ENCODE measurements at regions not wholly inside any gene's neighbourhood (a gene's known extent, or its start where the extent isn't known, plus 50 kb on each side); places are given as distances from the start of the nearest gene placed in this dataset.

DNA sequence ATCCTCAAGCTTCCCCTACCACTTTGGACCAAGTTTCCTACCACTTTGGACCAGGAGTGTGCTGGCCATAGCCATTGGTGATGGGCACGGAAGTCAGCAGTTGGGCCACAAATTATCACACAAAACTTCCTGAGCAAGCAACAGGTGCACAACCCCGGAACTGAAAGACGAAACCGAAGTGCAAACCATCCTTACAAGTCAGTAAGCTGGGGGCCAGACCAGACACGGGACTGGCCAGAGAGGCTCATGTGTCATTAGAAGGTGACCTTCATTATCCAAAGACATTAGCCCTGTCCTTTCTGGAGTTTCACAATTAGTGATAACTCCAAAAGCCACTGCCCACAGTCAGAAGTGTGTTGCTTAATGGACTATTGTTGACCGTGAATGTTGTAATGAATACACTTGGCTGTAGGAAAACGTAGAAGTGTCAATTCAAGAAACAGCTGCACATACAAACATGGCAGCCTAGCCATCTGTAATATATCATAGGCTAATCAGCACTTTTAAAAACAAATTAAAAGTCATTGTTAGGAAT, 244.1 kb upstream of the IRS2 start:
- Mint-ChIP-seq H3K36me3 (ENCODE audit: low read depth) (no peaks in the 10 kb centered on the region), H3K27ac (no peak overlapping the region), H3K4me1 (no peaks in the 10 kb centered on the region), H3K27me3 (ENCODE audit: low read depth) (no peaks in the 10 kb centered on the region), H3K9me3 (no peaks in the 10 kb centered on the region), H3K4me3 (no peak overlapping the region)
- TF ChIP-seq, protein P1, sequence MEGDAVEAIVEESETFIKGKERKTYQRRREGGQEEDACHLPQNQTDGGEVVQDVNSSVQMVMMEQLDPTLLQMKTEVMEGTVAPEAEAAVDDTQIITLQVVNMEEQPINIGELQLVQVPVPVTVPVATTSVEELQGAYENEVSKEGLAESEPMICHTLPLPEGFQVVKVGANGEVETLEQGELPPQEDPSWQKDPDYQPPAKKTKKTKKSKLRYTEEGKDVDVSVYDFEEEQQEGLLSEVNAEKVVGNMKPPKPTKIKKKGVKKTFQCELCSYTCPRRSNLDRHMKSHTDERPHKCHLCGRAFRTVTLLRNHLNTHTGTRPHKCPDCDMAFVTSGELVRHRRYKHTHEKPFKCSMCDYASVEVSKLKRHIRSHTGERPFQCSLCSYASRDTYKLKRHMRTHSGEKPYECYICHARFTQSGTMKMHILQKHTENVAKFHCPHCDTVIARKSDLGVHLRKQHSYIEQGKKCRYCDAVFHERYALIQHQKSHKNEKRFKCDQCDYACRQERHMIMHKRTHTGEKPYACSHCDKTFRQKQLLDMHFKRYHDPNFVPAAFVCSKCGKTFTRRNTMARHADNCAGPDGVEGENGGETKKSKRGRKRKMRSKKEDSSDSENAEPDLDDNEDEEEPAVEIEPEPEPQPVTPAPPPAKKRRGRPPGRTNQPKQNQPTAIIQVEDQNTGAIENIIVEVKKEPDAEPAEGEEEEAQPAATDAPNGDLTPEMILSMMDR (IDR thresholded peaks at IDR 0.05; ENCODE audit: unreplicated experiment in 3 of 3), result no peak

DNA sequence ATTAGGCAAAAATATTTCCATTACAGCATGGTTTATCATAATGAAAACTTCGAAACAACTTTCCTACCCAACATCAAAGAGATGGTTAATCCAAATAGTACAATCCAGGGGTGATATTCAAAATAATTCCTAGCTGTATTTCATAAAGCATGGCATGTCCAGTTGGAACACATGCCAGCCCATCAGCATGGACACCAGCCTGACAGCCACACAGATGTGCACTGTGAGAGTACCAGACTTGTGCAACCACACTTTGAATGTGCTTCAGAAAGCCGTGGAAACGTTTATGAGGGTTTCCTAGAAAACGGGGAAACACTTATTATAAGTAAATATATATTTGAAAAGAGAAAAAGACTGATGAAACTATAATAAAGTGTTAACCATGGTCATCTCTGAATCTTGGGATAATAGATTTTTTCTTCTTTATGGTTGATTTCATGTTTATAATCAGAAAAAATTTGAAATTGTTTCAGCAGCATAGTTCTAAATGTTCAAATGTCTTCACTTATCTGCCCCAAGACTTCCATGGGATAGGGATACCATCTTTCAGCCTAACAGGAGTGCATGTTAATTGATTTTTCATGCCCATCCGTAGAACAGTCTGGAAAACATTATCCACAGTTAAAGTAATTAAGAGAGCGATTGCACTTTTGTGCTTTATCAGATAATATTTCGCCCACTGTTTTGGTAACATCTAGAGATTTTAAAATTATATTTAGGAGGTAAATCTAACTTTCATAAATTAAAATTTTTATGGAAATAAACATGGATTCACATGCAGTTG, 242.6 kb upstream of the IRS2 start:
- TF ChIP-seq, protein P1 (IDR thresholded peaks at IDR 0.05; ENCODE audit: unreplicated experiment in 3 of 3), result no peak
- Mint-ChIP-seq H3K36me3 (ENCODE audit: low read depth) (no peaks in the 10 kb centered on the region), H3K27ac (no peak overlapping the region), H3K27me3 (ENCODE audit: low read depth) (no peaks in the 10 kb centered on the region), H3K9me3 (peaks cover 2% of the 10 kb centered on the region), H3K4me3 (no peak overlapping the region), H3K4me1 (no peaks in the 10 kb centered on the region)

DNA sequence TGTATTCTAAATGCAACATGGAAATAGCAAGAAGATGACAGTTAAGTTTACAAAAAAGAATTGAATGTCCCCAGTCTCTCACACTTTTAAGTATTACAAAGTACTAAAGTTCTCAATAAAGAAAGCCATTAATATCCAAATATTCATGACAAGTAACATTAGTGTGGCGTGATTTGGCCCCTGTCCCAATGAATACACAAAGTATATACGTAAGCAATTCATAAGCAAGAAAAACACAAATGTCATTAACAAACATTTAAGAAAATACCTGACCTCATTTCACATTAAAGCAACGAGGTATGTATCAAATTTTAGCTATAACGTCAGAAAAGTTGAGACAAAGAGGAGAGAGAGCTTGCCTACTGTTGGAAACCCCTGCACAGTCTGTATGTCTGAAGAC, 241.9 kb upstream of the IRS2 start:
- H3K9me3 Mint-ChIP-seq, result peaks cover 2% of the 10 kb centered on the region
- no peaks in the 10 kb centered on the region for H3K4me1 Mint-ChIP-seq
- no peaks in the 10 kb centered on the region for H3K36me3 Mint-ChIP-seq (ENCODE audit: low read depth)
- no peak overlapping the region for H3K4me3 Mint-ChIP-seq
- no peak overlapping the region for H3K27ac Mint-ChIP-seq
- no peaks in the 10 kb centered on the region for H3K27me3 Mint-ChIP-seq (ENCODE audit: low read depth)
- TF ChIP-seq, protein P1 (IDR thresholded peaks at IDR 0.05; ENCODE audit: unreplicated experiment in 3 of 3), result no peak

DNA sequence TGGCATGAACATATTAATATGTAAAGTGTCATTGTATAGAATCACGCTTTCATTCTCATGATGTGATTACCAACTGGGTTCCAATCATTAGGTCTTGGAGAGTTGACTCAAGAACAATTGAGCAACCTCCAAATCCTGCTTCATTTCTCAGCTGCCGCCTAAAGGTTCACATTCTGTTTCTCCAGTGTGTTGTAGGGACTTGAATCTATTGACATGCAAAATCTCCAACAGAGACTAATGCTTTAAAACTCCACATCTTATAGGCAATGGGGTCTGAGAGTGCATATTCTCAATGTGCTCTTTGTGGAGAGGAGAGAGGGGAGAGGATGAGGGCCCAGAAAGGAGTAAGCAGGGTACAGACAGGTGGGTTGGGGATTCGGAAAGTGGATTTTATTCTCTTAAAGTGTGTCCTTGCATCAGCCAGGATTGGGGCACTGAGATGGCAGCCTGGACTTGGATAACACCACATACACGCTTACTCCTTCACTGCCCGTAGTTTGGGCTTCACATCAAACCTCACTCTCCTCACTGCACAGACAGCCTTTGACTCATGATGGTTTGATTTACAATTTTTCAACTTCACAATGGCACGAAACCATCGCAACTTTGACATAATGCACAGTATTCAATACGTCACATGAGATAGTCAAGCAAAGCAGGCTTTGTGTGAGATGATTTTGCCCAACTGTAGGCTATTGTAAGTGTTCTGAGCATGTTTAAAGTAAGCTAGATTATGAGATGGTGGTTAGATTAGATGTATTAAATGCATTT, 241.3 kb upstream of the IRS2 start:
- Mint-ChIP-seq H3K4me3 (no peak overlapping the region), H3K27ac (no peak overlapping the region), H3K4me1 (no peaks in the 10 kb centered on the region), H3K9me3 (peaks cover 2% of the 10 kb centered on the region), H3K27me3 (ENCODE audit: low read depth) (no peaks in the 10 kb centered on the region), H3K36me3 (ENCODE audit: low read depth) (no peaks in the 10 kb centered on the region)
- TF ChIP-seq, protein P1 (IDR thresholded peaks at IDR 0.05; ENCODE audit: unreplicated experiment in 3 of 3), result no peak

DNA sequence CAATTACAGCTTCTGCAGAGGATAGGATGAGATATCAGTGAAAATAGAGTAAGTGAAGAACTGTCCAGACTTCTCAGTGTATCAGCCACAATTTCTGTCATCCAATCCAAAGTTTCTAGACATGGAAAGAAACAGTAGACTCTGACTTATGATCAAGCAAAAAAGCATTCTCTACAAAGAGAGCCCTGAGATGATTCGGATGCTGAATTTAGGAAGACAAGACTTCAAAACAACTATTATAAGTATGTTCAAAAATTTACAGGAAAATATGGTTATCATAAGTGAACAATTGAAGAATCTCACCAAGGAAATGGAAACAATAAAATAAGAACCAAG, 238.2 kb upstream of the IRS2 start:
- Mint-ChIP-seq H3K9me3 (peaks cover 2% of the 10 kb centered on the region), H3K27me3 (ENCODE audit: low read depth) (no peaks in the 10 kb centered on the region), H3K4me3 (no peak overlapping the region), H3K4me1 (no peaks in the 10 kb centered on the region), H3K36me3 (ENCODE audit: low read depth) (no peaks in the 10 kb centered on the region), H3K27ac (no peak overlapping the region)
- TF ChIP-seq, protein P1 (IDR thresholded peaks at IDR 0.05; ENCODE audit: unreplicated experiment in 3 of 3), result no peak

All from nephron (organoid).